ENCODE measurements at regions not wholly inside any gene's neighbourhood (a gene's known extent, or its start where the extent isn't known, plus 50 kb on each side); places are given as distances from the start of the nearest gene placed in this dataset.

DNA sequence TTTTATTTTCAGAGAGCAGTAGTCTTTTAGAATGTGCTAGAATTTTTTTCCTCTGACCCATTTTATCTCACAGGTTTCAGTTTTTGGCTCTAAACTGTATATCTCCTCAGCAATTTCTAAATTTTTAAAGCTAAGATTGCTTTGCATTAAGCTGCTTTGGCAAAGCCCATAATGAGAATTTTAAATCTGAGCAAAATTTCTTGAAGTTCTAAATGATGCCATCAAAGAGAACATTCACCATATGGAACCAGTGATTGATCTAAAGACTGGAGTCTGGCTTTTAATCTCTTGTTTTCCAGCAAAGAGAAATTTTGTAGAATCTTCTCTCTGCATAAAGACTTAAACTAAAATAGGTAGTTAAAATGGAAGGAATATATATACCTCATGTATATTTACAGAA, 313.6 kb downstream of the TBC1D32 start:
- TF ChIP-seq CTCF (IDR thresholded peaks at IDR 0.05) (no peak), POLR2A (IDR thresholded peaks at IDR 0.05) (no peak)
- H3K4me3 ChIP-seq (ENCODE audit: low read depth, poor library complexity, severe bottlenecking): no peak overlapping the region
- intact Hi-C loops (cut with DNase I; ENCODE audit: low total_unique reads): no loop called here
- no peak for DNase-seq (ENCODE audit: low spot score in 2 of 2)

DNA sequence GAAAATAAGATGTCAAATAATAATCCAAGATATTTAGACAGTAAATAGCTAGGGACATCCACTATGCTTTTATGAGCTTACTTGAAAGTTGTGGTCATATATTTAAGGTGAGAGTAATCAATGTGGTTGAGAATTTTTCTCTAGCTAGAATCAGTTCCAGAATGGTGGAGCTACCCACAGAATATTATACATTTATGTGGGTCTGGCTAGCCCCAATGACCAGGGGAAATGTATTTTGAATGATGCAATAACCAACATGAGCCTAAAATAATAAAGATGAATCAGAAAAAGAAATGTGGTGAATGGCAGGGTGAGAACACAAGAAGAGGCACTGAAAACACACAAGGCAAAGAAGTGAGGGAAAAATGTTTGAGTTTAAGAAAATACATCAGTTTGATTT, 325.7 kb downstream of the TBC1D32 start:
- intact Hi-C loops (cut with DNase I; ENCODE audit: low total_unique reads): no loop called here

GRCh38 chr6:121006024-121006423, 328.3 kb downstream of the TBC1D32 start:
- intact Hi-C loops (cut with DNase I; ENCODE audit: low total_unique reads): no loop called here
- TF ChIP-seq CTCF (IDR thresholded peaks at IDR 0.05) (no peak), POLR2A (IDR thresholded peaks at IDR 0.05) (no peak)
- no peak for DNase-seq (ENCODE audit: low spot score in 2 of 2)
- no peak overlapping the region for H3K4me3 ChIP-seq (ENCODE audit: low read depth, poor library complexity, severe bottlenecking)
- WGBS, 2 donors: 80 to 90% methylated on average over 2 of the region's 2 CpGs

More for the DNA sequence above, 325.7 kb downstream of the TBC1D32 start:
- TF ChIP-seq POLR2A (IDR thresholded peaks at IDR 0.05) (no peak), CTCF (IDR thresholded peaks at IDR 0.05) (no peak)
- DNase-seq (ENCODE audit: low spot score in 2 of 2): no peak
- no peak overlapping the region for H3K4me3 ChIP-seq (ENCODE audit: low read depth, poor library complexity, severe bottlenecking)

DNA sequence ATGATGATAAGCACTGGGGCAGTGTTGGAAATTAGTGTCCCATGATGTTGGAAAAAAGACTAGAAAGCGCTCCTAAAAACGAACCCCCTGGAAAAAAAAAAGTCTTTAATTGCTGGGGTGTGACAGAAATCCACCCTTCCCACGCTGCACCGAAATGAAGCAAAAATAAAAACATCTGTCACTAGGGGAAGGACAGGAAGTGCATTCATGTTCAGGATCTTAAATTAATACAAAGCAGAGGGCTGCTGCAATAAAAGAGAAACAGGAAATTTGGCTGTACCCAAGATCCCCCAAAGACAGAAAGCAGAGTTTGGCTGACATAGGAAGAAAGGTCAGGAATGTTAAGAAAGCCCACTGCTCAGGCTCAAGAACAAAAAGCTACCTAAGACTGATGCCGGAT, 333.9 kb downstream of the TBC1D32 start:
- intact Hi-C loops (cut with DNase I; ENCODE audit: low total_unique reads): no loop called here

DNA sequence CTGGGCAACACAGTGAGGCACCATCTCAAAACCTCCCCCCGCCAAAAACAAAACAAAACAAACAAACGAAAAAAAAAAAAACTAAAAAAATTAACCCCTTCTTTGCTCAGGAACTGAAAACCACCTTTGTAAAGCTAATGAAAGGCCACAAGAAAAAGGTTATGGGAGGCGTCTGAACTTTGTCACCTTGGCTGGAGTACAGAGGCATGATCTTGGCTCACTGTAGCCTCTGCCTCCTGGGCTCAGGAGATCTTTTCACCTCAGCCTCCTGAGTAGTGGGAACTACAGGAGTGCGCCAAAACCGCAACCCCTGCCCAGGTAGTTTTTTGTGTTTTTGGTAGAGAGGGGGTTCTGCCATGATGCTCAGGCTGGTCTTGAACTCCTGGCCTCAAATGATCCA, 337.9 kb downstream of the TBC1D32 start:
- TF ChIP-seq POLR2A (IDR thresholded peaks at IDR 0.05) (no peak), CTCF (IDR thresholded peaks at IDR 0.05) (no peak)
- intact Hi-C loops (cut with DNase I; ENCODE audit: low total_unique reads): no loop called here
- 64 to 68% methylated on average over 5 of the region's 5 CpGs for WGBS, 2 donors
- H3K4me3 ChIP-seq (ENCODE audit: low read depth, poor library complexity, severe bottlenecking): no peak overlapping the region
- DNase-seq (ENCODE audit: low spot score in 2 of 2): no peak

More for the DNA sequence above, 333.9 kb downstream of the TBC1D32 start:
- no peak for TF ChIP-seq POLR2A (IDR thresholded peaks at IDR 0.05)
- no peak for TF ChIP-seq CTCF (IDR thresholded peaks at IDR 0.05)
- DNase-seq (ENCODE audit: low spot score in 2 of 2): no peak
- H3K4me3 ChIP-seq (ENCODE audit: low read depth, poor library complexity, severe bottlenecking): no peak overlapping the region
- WGBS, 2 donors: 38 to 53% methylated on average over 5 of the region's 5 CpGs

GRCh38 chr6:120994573-120994967, 339.7 kb downstream of the TBC1D32 start:
- 55 to 64% methylated on average over 4 of the region's 4 CpGs for WGBS, 2 donors
- DNase-seq (ENCODE audit: low spot score in 2 of 2): no peak
- intact Hi-C loops (cut with DNase I; ENCODE audit: low total_unique reads): no loop called here
- TF ChIP-seq CTCF (IDR thresholded peaks at IDR 0.05) (no peak), POLR2A (IDR thresholded peaks at IDR 0.05) (no peak)
- no peak overlapping the region for H3K4me3 ChIP-seq (ENCODE audit: low read depth, poor library complexity, severe bottlenecking)

Data from lower leg skin (tissue), 4 donors.